Keratinocyte (primary cell): ENCODE measurements at regions not wholly inside any gene's neighbourhood (a gene's known extent, or its start where the extent isn't known, plus 50 kb on each side); places are given as distances from the start of the nearest gene placed in this dataset.

Experiments
- DNase-seq: peaks from one replicate; pipeline ENCODE4 v3.0.0-alpha.2; 2011; ENCODE audit warnings: low read depth, missing footprints, low spot score
- FAIRE-seq: peaks from 2 replicates; lab custom pipeline; 2011; peaks lifted over from hg19 to GRCh38; lab: Jason Lieb, UNC
- H2AFZ ChIP-seq: 2 replicates; pipeline ENCODE4 v1.6.0; 2012; ENCODE audit warnings: low read length, control low read depth, inconsistent platforms; ENCODE audit not compliant: control insufficient read depth
- H3K27ac ChIP-seq: 2 replicates; pipeline ENCODE4 v1.5.1; 2011; ENCODE audit warnings: low read length; ENCODE audit not compliant: control insufficient read depth, insufficient read depth
- H3K27me3 ChIP-seq: 3 replicates; pipeline ENCODE4 v1.6.0; 2011; ENCODE audit warnings: low read length; ENCODE audit not compliant: control insufficient read depth, insufficient read depth; ENCODE audit errors: extremely low read depth
- H3K36me3 ChIP-seq, 2 experiments: 2 replicates in 1 of 2; 3 replicates in 1 of 2; pipeline ENCODE4 v1.5.1; 2011; ENCODE audit warnings: low read length in 2 of 2, mild to moderate bottlenecking in 1 of 2; ENCODE audit not compliant: control insufficient read depth in 2 of 2, insufficient read depth in 2 of 2; ENCODE audit errors: extremely low read depth in 1 of 2
- H3K4me1 ChIP-seq: 3 replicates; pipeline ENCODE4 v1.5.1; 2011; ENCODE audit warnings: low read length; ENCODE audit not compliant: control insufficient read depth, insufficient read depth; ENCODE audit errors: extremely low read depth
- H3K4me2 ChIP-seq: 3 replicates; pipeline ENCODE4 v1.6.0; 2011; ENCODE audit warnings: low read depth, low read length; ENCODE audit not compliant: control insufficient read depth, insufficient read depth; ENCODE audit errors: extremely low read depth
- H3K4me3 ChIP-seq, 3 experiments: fragments of 200-600 bp in 1 of 3; sonication (generic) in 1 of 3; 2 replicates in 2 of 3; 3 replicates in 1 of 3; pipeline ENCODE4 v1.5.1; 2011 to 2016; ENCODE audit warnings: low read length in 3 of 3, mild to moderate bottlenecking in 3 of 3, control low read depth in 2 of 3, inconsistent platforms in 1 of 3, low read depth in 1 of 3, mixed read lengths in 1 of 3, mixed run types in 1 of 3, moderate library complexity in 1 of 3; ENCODE audit not compliant: control insufficient read depth in 2 of 3, insufficient read depth in 2 of 3; ENCODE audit errors: extremely low read depth in 1 of 3
- H3K79me2 ChIP-seq: 2 replicates; pipeline ENCODE4 v1.6.0; 2012; ENCODE audit warnings: low read length; ENCODE audit not compliant: control insufficient read depth, insufficient read depth
- H3K9ac ChIP-seq: 3 replicates; pipeline ENCODE4 v1.6.0; 2011; ENCODE audit warnings: low read length; ENCODE audit not compliant: control insufficient read depth, insufficient read depth; ENCODE audit errors: extremely low read depth
- H3K9me1 ChIP-seq: 3 replicates; pipeline ENCODE4 v1.6.0; 2011; ENCODE audit warnings: low read length; ENCODE audit not compliant: control insufficient read depth, insufficient read depth; ENCODE audit errors: extremely low read depth
- H3K9me3 ChIP-seq: 2 replicates; pipeline ENCODE4 v1.5.1; 2012; ENCODE audit warnings: low read depth, low read length; ENCODE audit not compliant: control insufficient read depth
- H4K20me1 ChIP-seq: 3 replicates; pipeline ENCODE4 v1.6.0; 2011; ENCODE audit warnings: low read length; ENCODE audit not compliant: control insufficient read depth, insufficient read depth; ENCODE audit errors: extremely low read depth
- EZH2 ChIP-seq: IDR thresholded peaks from one replicate; pipeline ENCODE4 v1.6.1; 2012; ENCODE audit warnings: inconsistent platforms, mild to moderate bottlenecking, low read length, moderate library complexity
- dilution Hi-C: fragments of 300-500 bp; cut with MboI; formaldehyde crosslinking; loops from one replicate; pipeline ENCODE4 v1.7.0; 2020; ENCODE audit warnings: low sequenced_read_pairs; ENCODE audit not compliant: extremely low pct_ligation_motif_present
- TF ChIP-seq, protein P1 (sequence below), 3 experiments: IDR thresholded peaks in 1 of 3; conservative IDR thresholded peaks in 1 of 3; optimal IDR thresholded peaks in 1 of 3; 2 replicates in 2 of 3; 3 replicates in 1 of 3; pipeline versions ENCODE3 to v1.5.1; 2011; ENCODE audit warnings: low read length in 3 of 3, mild to moderate bottlenecking in 3 of 3, moderate library complexity in 2 of 3, control low read depth in 1 of 3, inconsistent platforms in 1 of 3; ENCODE audit not compliant: insufficient read depth in 2 of 3; ENCODE audit errors: extremely low read depth in 1 of 3

DNA sequence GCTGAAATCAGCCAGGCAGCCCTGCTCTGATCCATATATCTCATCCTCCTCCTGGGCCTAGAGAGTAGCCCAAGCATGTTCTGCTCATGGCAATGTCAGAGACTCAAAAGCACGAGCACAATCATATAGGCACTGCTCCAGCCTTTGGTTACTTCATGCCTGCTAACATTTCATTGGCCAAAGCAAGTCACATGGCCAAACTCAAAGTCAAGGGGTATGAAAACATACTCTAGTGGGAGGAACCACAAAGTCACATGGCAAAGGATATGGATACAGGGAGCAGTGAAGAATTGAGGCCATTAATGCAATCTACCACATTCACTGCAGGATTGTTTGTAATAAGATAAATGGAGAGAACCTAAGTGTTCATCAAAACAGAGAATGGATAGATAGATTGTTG lies 87.8 kb upstream of the SPATS2L start:
- no peaks in the 10 kb centered on the region for H3K79me2 ChIP-seq
- no peak overlapping the region for H3K4me3 ChIP-seq
- H3K27ac ChIP-seq = no peak overlapping the region
- TF ChIP-seq, protein P1, sequence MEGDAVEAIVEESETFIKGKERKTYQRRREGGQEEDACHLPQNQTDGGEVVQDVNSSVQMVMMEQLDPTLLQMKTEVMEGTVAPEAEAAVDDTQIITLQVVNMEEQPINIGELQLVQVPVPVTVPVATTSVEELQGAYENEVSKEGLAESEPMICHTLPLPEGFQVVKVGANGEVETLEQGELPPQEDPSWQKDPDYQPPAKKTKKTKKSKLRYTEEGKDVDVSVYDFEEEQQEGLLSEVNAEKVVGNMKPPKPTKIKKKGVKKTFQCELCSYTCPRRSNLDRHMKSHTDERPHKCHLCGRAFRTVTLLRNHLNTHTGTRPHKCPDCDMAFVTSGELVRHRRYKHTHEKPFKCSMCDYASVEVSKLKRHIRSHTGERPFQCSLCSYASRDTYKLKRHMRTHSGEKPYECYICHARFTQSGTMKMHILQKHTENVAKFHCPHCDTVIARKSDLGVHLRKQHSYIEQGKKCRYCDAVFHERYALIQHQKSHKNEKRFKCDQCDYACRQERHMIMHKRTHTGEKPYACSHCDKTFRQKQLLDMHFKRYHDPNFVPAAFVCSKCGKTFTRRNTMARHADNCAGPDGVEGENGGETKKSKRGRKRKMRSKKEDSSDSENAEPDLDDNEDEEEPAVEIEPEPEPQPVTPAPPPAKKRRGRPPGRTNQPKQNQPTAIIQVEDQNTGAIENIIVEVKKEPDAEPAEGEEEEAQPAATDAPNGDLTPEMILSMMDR (optimal IDR thresholded peaks at IDR 0.05 in 1 of 3, IDR thresholded peaks at IDR 0.05 in 1 of 3, conservative IDR thresholded peaks at IDR 0.05 in 1 of 3; ENCODE audit: extremely low read depth in 1 of 3, insufficient read depth in 2 of 3, low read length in 3 of 3) = no peak
- no peak for TF ChIP-seq EZH2
- no peaks in the 10 kb centered on the region for H3K36me3 ChIP-seq
- no peaks in the 10 kb centered on the region for H3K27me3 ChIP-seq
- no peak overlapping the region for H3K9ac ChIP-seq
- H3K9me3 ChIP-seq = no peaks in the 10 kb centered on the region
- no peaks in the 10 kb centered on the region for H3K4me1 ChIP-seq
- H4K20me1 ChIP-seq = no peaks in the 10 kb centered on the region
- no peak overlapping the region for H3K4me2 ChIP-seq
- dilution Hi-C loops = no loop called here
- FAIRE-seq (no peak), DNase-seq (no peak)
- H2AFZ ChIP-seq = no peak overlapping the region
- no peaks in the 10 kb centered on the region for H3K9me1 ChIP-seq

DNA sequence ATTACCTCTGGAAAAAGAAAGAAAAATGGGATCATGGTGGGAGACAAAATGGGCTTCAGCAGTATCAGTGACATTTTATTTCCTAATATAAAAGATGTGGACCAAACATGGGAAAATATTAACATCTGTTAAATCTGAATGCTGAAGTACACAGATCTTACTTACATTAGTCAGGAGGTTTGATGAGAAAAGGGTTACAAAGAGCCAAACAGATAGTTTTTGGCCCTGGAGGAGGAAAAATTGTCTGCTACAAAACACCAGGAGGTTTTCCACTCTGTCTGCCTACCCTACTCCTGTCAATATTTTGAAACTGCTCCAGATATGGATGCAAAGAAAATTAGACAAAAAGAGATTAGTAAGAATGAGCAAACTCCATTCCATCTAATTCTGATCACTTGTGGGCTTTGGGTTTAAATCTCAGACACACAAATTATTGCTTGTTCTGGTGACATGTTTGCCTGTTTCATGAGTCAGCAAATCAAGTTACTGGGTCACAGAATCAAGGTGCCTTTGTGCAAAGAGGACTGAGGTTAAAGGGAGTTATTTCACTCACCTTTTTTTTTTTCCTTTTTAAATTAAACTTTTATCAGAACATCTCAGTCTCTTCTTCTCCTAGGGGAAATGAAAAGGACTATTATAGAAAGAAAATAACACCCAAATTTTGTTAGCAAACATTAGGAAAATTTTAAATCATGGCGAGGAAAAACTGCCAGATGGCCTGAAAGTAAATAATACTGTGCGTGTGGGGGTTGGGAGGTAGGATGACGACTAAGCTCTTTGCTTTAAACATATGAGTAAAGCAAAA lies 87.0 kb upstream of the SPATS2L start:
- DNase-seq (no peak), FAIRE-seq (no peak)
- H3K4me1 ChIP-seq = no peaks in the 10 kb centered on the region
- H3K27me3 ChIP-seq = no peaks in the 10 kb centered on the region
- H3K9me3 ChIP-seq = no peaks in the 10 kb centered on the region
- H3K4me2 ChIP-seq = no peak overlapping the region
- H3K79me2 ChIP-seq = no peaks in the 10 kb centered on the region
- H2AFZ ChIP-seq = no peak overlapping the region
- H4K20me1 ChIP-seq = no peaks in the 10 kb centered on the region
- dilution Hi-C loops = no loop called here
- H3K27ac ChIP-seq = no peak overlapping the region
- no peaks in the 10 kb centered on the region for H3K9me1 ChIP-seq
- TF ChIP-seq EZH2 = no peak
- H3K36me3 ChIP-seq = no peaks in the 10 kb centered on the region
- H3K4me3 ChIP-seq = no peak overlapping the region
- no peak overlapping the region for H3K9ac ChIP-seq

DNA sequence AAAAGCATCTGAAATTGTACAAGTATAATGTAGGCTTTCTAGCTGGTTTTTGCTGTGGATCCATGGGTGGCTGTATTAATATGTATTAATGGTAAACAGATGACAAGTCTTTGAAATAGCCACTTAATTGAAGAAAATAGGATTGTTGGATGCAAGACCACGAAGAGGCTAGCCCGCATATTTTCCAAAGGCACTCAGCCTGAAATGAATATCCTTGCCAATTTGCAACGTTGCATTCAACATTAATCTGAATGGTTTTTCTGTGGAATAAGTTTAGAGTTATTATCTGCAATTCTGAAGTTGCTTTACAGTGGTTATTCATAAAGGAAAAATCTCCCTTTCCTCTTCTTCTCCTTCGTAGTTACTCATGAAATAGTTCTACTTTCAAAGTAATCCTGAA lies 86.2 kb upstream of the SPATS2L start:
- H3K4me3 ChIP-seq = no peak overlapping the region
- DNase-seq = no peak
- H3K27ac ChIP-seq = no peak overlapping the region
- no peaks in the 10 kb centered on the region for H3K27me3 ChIP-seq
- no peak for TF ChIP-seq EZH2
- TF ChIP-seq, protein P1 (optimal IDR thresholded peaks at IDR 0.05 in 1 of 3, IDR thresholded peaks at IDR 0.05 in 1 of 3, conservative IDR thresholded peaks at IDR 0.05 in 1 of 3; ENCODE audit: extremely low read depth in 1 of 3, insufficient read depth in 2 of 3, low read length in 3 of 3) = no peak
- H4K20me1 ChIP-seq = no peaks in the 10 kb centered on the region
- dilution Hi-C loops = no loop called here
- no peak for FAIRE-seq
- H3K4me2 ChIP-seq = no peak overlapping the region
- no peak overlapping the region for H3K9ac ChIP-seq
- no peak overlapping the region for H2AFZ ChIP-seq
- H3K4me1 ChIP-seq = no peaks in the 10 kb centered on the region
- H3K36me3 ChIP-seq = no peaks in the 10 kb centered on the region
- no peaks in the 10 kb centered on the region for H3K9me1 ChIP-seq
- no peaks in the 10 kb centered on the region for H3K9me3 ChIP-seq
- no peaks in the 10 kb centered on the region for H3K79me2 ChIP-seq
